GM19467 (cell line): ENCODE measurements at regions not wholly inside any gene's neighbourhood (a gene's known extent, or its start where the extent isn't known, plus 50 kb on each side); places are given as distances from the start of the nearest gene placed in this dataset.

Source experiments
- ATAC-seq: cut with Tn5 transposase; IDR thresholded peaks from one replicate; pipeline ENCODE4 v1.9.1; 2021; ENCODE audit warnings: mild to moderate bottlenecking, moderate library complexity; ENCODE audit not compliant: unreplicated experiment

GRCh38 chr15:35168464-35168863 lies 83.4 kb upstream of the NANOGP8 start:
- no peak for ATAC-seq

GRCh38 chr15:35167675-35168074 lies 82.6 kb upstream of the NANOGP8 start:
- no peak for ATAC-seq

- ATAC-seq, result no peak
Observed at GRCh38 chr15:35166730-35167359, 81.8 kb upstream of the NANOGP8 start.

- no peak for ATAC-seq
Observed at GRCh38 chr15:35161694-35162093, 76.6 kb upstream of the NANOGP8 start.

GRCh38 chr15:35159170-35159569 lies 74.1 kb upstream of the NANOGP8 start:
- ATAC-seq, result no peak

GRCh38 chr15:35151782-35152181 lies 66.7 kb upstream of the NANOGP8 start:
- no peak for ATAC-seq

- ATAC-seq, result no peak
Observed at GRCh38 chr15:35151381-35151780, 66.3 kb upstream of the NANOGP8 start.

- ATAC-seq, result no peak
Observed at GRCh38 chr15:35150361-35150760, 65.3 kb upstream of the NANOGP8 start.

- no peak for ATAC-seq
Observed at GRCh38 chr15:35145336-35145735, 60.2 kb upstream of the NANOGP8 start.

- no peak for ATAC-seq
Observed at GRCh38 chr15:35142578-35142977, 57.5 kb upstream of the NANOGP8 start.

- no peak for ATAC-seq
Observed at GRCh38 chr15:35141743-35142471, 56.8 kb upstream of the NANOGP8 start.

GRCh38 chr15:35139822-35140221 lies 54.7 kb upstream of the NANOGP8 start:
- ATAC-seq, result no peak

GRCh38 chr15:35137190-35137574 lies 52.1 kb upstream of the NANOGP8 start:
- ATAC-seq, result no peak

GRCh38 chr15:35136321-35137189 lies 51.5 kb upstream of the NANOGP8 start:
- ATAC-seq, result peak; percentile 99
